ENCODE measurements at regions not wholly inside any gene's neighbourhood (a gene's known extent, or its start where the extent isn't known, plus 50 kb on each side); places are given as distances from the start of the nearest gene placed in this dataset.

DNA sequence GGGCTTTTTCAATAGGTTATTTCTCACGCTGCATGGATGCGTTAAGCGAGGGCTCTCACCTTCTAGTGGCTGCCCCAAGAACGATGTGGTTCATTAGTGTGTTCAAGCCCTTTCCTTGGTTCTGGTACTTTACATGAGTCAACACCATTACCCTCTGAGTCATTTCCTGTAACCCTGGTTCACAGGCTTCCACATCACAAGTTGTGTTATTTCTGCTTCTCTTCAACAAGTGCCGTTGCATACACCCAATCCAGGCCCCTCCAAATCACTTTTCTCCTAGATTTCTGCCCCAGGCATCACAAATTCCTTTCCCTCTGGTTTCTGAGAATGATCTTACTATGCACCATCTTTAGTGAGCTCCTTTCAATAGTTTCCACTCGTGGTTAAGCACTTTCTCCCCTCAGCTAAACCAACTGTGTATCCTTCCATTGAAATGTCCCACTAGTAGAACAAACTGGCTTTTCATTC, 69.5 kb upstream of the RAD23B start:
- no peak overlapping the region for H3K4me3 ChIP-seq (ENCODE audit: low read depth, low read length)

DNA sequence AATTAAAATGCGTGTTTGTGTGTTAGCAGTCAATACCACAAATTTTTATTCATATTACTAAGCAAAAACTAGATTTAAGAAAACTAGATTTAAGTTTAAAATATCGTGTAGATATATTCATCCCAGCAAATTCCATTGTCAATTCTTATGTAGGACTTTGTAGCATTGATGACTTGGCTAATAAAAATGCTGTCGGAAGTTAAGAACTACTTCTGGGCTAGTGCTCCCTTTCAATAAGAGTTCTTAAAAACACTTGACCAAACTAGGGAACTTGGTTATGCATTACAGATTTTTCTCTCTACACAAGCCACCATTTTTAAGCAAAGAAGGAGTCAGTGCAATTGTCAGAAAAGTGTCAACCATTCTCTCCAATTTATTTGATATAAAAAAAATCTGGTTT, 68.7 kb upstream of the RAD23B start:
- TF ChIP-seq, protein P1, sequence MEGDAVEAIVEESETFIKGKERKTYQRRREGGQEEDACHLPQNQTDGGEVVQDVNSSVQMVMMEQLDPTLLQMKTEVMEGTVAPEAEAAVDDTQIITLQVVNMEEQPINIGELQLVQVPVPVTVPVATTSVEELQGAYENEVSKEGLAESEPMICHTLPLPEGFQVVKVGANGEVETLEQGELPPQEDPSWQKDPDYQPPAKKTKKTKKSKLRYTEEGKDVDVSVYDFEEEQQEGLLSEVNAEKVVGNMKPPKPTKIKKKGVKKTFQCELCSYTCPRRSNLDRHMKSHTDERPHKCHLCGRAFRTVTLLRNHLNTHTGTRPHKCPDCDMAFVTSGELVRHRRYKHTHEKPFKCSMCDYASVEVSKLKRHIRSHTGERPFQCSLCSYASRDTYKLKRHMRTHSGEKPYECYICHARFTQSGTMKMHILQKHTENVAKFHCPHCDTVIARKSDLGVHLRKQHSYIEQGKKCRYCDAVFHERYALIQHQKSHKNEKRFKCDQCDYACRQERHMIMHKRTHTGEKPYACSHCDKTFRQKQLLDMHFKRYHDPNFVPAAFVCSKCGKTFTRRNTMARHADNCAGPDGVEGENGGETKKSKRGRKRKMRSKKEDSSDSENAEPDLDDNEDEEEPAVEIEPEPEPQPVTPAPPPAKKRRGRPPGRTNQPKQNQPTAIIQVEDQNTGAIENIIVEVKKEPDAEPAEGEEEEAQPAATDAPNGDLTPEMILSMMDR (IDR thresholded peaks at IDR 0.05; ENCODE audit: low read depth, low read length): no peak
- H3K4me3 ChIP-seq (ENCODE audit: low read depth, low read length): no peak overlapping the region

More for the DNA sequence above, 69.5 kb upstream of the RAD23B start:
- TF ChIP-seq, protein P1 (IDR thresholded peaks at IDR 0.05; ENCODE audit: low read depth, low read length): no peak

DNA sequence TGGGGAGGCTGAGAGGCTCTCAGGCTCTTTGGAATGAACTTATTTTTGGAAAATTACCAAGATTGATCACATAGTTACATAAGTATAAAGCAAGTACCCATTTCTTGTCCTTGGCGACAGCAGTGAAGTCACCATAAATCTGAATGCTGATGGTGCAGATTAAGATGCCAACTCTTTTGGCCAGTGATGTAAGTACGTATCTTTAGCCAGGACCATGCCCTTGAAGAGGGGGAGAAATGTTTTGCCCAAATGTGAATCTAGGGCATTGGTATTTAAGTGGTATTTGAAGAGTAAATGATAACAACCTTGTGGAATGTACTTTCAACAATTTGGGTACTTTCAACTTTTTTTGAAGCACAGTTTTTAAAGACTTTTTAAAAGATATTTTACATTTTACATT, 68.2 kb upstream of the RAD23B start:
- TF ChIP-seq, protein P1 (IDR thresholded peaks at IDR 0.05; ENCODE audit: low read depth, low read length): no peak
- H3K4me3 ChIP-seq (ENCODE audit: low read depth, low read length): no peak overlapping the region

DNA sequence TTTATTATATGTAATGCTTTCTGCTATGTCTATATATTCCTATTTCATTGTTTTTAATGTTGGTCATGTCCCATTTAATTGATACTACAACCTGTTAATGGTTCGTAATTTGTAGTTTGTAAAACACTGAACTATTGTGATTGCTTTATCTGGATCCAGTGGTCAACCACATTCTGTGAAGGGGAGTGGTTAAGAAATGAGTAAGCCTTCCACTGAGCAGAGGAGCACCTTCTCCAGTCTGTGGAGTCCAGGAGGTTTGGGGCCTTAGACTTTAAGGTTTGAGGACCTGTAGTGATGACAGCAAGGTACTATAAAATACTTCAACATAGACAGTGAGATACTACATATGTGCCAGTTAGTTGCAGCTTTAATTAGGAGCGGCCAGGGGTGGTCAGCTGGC, 67.7 kb upstream of the RAD23B start:
- TF ChIP-seq, protein P1 (IDR thresholded peaks at IDR 0.05; ENCODE audit: low read depth, low read length): no peak
- no peak overlapping the region for H3K4me3 ChIP-seq (ENCODE audit: low read depth, low read length)

DNA sequence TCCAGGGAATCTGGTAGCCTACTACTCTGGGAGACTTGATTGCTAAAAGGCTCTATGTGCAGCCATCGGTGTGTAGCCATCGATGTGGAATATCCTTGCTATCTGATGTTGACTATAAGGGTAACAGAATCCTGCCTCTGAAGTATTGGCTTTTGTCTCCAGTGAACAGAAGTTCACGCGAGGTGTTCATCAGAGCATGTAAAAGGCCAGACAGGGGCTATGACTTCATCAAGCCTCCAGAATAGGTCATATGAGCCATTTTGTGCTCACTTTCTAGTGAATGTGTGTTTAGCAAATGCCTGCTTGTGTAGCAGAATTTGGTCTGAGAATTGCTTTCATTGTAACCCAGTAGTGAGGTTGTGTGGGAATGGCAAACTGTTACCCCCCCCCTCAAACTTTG, 66.8 kb upstream of the RAD23B start:
- TF ChIP-seq, protein P1 (IDR thresholded peaks at IDR 0.05; ENCODE audit: low read depth, low read length): no peak
- H3K4me3 ChIP-seq (ENCODE audit: low read depth, low read length): no peak overlapping the region

DNA sequence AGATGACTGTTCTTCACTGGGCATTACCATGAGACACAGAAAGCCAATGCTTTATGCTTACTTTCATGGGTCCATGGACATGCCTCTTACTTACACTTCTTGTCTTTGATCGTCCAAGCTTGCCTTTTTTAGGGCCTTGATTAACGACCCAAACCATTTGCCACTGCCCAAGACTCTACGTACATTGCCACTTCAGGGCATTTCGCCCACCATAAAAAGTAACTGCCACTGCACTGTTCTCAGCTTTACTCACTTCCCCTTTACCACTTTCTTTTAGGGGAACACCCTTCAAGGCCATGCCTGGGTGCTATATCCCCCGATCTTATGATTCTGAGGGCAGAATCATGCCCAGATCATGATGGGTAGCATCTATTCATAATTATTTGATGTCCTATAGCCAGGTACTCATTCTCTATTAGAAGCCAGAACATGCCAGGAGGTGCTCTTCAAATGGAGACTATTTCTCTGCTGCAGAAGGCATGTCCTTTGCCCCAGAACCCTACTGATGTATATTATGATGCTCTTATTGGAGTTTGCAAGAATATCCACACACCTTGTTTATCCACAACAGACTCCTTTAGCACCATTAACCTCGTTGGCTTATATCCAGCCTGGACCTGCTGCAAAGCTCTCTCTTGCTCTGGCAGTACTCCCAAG, 64.1 kb upstream of the RAD23B start:
- H3K4me3 ChIP-seq (ENCODE audit: low read depth, low read length): no peak overlapping the region
- TF ChIP-seq, protein P1 (IDR thresholded peaks at IDR 0.05; ENCODE audit: low read depth, low read length): no peak

DNA sequence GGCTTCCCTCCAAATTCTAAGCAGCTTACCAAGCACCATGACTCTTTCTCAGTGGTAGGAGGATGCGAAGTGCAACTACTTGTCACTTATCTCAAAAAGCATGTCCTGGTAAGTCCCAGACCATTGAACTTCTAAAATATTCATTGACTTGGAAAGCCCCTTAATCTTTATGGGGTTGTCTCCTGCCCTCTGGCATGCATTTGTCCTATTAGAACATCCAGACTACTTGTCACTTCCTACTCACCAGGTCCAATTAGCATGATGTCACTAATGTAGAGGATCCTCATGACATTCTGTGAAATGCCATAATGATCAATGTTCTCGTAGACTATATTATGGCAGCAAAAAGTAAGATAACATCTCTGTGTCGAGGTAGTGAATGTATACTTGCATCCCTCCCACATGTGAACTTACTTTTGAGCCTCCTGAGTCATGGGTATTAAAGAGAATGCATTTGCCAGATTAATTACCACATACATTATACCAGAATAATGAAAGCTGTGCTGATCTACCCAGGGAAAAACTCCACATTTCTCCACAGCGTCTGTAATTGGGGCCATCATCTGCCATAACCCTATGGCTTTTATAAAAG, 63.5 kb upstream of the RAD23B start:
- TF ChIP-seq, protein P1 (IDR thresholded peaks at IDR 0.05; ENCODE audit: low read depth, low read length): no peak
- no peak overlapping the region for H3K4me3 ChIP-seq (ENCODE audit: low read depth, low read length)

Data from WI38 (cell line).